Heart left ventricle (tissue), 13 donors: ENCODE measurements at regions not wholly inside any gene's neighbourhood (a gene's known extent, or its start where the extent isn't known, plus 50 kb on each side); places are given as distances from the start of the nearest gene placed in this dataset.

Experiments
- POLR2A ChIP-seq, 2 donors: fragments of 450-650 bp; IDR thresholded peaks; one replicate each; pipeline ENCODE4 v1.6.1; 2017; ENCODE audit warnings: antibody characterized with exemption in 2 of 2, mild to moderate bottlenecking in 2 of 2, moderate library complexity in 2 of 2
- TF ChIP-seq, protein P1 (sequence below), 12 donors: fragments of 200-600 bp; sonication (generic) in 4 of 12; IDR thresholded peaks; one replicate each; pipeline versions ENCODE4 v1.5.0 to v1.8.0; 2018 to 2022; ENCODE audit warnings: antibody characterized with exemption in 12 of 12, mild to moderate bottlenecking in 5 of 12
- donor health status: ischemic (EF 13 %, LVEDD 7.1; RV severe dilation, severe dysfunction).
- donor health status: DM: no; HTN: yes; CAD: no.
- donor health status: DM: no; HTN: no; CAD: no.
- donor health status: ischemic (EF 25% LVEDD 6.9; RV normal size, moderate dysfunction).
- donor health status: ischemic (EF 25% LVEDD 5.7; RV mildly dilated, moderate dysfunction).
- donor health status: ischemic (EF 35%, LVEDD 5.7; RV mildly dilated, moderate dysfunction).
- donor health status: nonischemic (EF 11% LVEDD 7.7; RV severe dilation, severe dysfunction).
- donor health status: DM: yes; HTN: yes; CAD: no.
- donor health status: PGD.
- donor health status: ischemic (EF 29% LVEDD 5.4; RV normal size, mild dysfunction).
- donor health status: nonischemic (EF 23%, LVEDD 6.1; RV moderate dilation, normal function).

DNA sequence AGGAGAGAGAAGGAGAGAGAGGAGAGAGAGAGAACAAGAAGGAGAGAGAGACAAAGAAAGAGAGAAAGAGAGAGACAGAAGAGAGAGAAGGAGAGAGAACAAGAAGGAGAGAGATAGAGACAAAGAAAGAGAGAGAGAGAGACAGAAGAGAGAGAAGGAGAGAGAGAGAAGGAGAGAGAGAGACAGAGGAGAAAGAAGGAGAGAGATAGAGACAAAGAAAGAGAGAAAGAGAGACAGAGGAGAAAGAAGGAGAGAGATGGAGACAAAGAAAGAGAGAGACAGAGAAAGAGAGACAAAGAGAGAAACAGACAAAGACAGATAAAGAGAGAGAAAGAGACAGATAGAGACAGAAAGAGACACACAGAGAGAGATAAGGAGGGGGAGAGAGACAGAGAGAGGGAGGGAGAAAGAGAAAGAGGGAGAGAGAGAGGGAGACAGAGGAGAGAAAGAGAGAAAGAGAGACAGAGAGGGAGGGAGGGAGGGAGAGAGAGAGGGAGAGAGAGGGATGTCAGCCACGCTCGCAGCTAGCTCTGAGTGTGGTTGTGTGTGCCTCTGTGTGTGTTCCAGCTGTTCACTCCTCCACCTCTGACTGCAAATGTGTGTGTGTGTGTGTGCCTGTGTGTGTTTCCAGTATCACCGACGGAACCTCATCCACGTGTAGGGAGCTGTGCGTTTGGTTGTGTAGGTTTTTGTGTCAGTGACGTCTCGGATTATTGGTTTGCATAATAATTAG, 105.8 kb downstream of the CRLF2 start:
- TF ChIP-seq, protein P1, sequence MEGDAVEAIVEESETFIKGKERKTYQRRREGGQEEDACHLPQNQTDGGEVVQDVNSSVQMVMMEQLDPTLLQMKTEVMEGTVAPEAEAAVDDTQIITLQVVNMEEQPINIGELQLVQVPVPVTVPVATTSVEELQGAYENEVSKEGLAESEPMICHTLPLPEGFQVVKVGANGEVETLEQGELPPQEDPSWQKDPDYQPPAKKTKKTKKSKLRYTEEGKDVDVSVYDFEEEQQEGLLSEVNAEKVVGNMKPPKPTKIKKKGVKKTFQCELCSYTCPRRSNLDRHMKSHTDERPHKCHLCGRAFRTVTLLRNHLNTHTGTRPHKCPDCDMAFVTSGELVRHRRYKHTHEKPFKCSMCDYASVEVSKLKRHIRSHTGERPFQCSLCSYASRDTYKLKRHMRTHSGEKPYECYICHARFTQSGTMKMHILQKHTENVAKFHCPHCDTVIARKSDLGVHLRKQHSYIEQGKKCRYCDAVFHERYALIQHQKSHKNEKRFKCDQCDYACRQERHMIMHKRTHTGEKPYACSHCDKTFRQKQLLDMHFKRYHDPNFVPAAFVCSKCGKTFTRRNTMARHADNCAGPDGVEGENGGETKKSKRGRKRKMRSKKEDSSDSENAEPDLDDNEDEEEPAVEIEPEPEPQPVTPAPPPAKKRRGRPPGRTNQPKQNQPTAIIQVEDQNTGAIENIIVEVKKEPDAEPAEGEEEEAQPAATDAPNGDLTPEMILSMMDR (IDR thresholded peaks at IDR 0.05): no peak
- no peak for TF ChIP-seq POLR2A (IDR thresholded peaks at IDR 0.05)
